SIG-M5 treated with dmso at 0.1 percent for 504 hours (cell line): ENCODE measurements at regions not wholly inside any gene's neighbourhood (a gene's known extent, or its start where the extent isn't known, plus 50 kb on each side); places are given as distances from the start of the nearest gene placed in this dataset.
"Not testable (repeated sequence)": the region's sequence is repeated elsewhere in the genome, so short reads cannot be mapped to it uniquely, and the experiment has no call there.

Source experiments
- DNase-seq: peaks from one replicate; lab custom pipeline; 2025; ENCODE audit not compliant: unreplicated experiment; lab: John Stamatoyannopoulos, UW

DNA sequence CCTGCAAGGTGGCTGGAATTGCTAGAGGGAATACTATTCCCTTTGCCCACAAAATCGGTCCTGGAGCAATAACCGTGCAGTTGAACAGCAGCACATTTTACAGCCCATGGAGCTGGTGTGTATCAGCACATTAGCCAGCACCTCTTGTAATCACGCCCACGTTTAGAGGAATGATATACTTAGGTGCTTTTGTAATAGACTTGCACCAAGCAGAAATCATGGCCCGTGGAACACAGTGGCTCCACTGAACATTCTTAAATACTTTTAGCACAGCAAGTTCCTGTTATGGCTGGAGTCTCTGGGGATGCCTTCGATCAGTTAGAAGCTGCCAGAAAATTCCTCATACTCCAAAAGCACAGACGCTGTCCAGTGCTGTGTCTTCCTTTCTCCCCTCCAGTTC, 218.1 kb upstream of the FAM78B start:
- DNase-seq: no peak

DNA sequence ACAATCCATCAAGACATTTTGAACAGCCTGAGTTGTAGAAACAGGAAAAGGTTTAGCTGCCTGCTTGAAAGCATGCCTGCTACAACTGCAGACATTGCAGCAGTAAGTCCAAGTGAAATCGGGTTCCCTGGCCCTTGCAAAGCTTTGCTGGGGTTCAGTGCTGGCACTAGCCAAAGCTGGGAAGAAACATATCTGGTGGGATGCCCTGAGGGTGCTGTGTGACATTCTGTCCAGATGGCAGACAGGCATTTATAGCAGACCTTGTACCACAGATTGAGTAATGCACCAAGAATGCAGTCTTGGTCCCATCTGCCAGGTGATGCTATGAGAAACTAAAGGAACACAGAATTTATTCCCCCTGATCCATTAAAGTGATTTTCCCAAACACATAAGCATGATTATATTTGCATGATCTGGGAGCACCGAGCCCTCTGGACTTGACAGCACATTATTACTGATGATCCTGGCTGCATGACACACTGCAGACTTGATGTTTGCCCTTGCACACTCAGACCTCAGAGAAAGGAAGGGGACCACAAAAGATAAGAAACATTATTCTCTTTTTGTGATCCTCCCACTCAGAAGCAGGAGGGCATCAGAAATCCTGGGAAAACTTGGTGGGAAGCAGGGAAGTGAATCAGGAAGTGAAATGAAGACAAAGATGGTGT, 223.7 kb upstream of the FAM78B start:
- no peak for DNase-seq

DNA sequence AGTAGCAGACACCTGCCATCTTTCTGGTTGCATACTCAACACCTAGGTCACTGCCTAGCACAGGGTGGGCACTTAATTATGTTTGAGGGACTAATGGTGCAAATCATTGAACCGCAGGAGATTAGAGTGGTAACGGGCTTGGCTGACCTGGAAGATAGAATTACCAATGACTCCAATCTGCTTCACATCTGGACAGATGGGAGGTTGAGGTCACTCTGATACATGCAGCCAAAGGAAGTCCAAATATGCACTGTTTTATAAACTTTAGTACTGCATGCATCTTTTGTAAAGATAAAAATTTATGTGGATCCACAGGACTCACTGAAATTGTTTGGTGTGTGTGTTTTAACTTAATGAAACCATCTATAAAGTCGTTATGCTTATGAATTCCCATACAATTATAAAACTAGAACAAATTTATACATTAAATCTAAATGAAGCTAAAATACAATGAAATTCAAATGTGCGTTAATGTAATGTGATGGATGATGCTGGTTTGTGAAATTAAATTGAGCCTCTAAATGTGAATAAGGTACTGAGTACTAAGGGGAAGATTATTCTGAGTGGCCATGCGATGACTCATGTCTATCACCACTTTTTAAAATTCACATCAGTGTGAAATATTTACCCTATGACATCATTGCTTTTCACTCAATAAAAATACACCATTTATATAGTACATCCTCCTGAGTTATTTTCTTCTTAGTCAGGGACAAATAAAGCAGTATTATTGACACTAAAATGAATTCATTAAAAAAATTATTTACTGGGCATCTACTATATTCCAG, 224.7 kb upstream of the FAM78B start:
- DNase-seq: no peak

DNA sequence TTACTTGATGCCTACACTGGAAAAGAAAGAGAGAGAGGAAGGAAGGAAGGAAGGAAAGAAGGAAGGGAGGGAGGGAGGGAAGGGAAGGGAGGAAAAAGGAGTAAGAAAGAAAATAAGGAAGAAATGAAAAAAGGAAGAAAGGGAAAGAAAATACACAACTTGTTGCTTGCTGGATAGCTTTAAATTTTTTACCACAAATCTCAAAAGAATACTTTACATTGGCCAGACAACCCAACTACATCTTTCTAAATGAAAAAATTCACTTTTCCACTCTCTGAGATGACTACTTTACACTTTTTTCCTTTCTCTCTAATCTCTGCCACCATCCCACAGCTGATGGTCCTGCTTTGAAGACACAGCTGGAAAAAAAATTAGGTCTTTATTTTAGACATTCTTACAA, 228.9 kb upstream of the FAM78B start:
- no peak for DNase-seq

- not testable (repeated sequence) for DNase-seq
Measured at GRCh38 chr1:166409253-166410082, 242.7 kb upstream of the FAM78B start.

GRCh38 chr1:166410083-166410385, 243.2 kb upstream of the FAM78B start:
- no peak for DNase-seq

- not testable (repeated sequence) for DNase-seq
Measured at GRCh38 chr1:166416831-166417230, 250.0 kb upstream of the FAM78B start.

DNA sequence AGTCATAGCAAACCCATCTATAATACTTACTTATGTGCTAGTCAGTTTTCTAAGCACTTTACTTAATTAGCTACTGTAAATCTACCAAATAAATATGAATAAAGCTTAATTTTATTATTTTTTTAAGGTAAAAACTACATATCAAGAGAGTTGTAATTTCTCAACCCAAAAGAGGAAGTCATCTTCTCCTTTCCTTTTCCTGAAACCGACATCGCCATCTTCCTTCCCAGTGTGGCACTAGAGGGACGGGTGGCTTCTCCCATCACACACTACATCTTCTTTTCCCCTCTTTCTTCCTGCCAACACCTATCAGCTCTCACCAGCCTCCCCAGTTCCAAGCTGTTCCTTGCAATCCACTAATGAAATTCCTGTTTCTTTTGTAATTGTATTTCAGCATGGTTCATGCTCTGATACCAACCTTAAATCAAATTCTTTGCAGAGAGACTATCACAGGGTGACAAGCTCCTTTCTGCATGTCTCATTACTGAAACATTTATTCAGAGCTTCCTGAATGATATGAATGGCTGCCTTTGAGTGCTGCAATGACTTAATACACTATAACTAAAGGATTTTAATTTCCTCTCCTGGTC, 251.6 kb upstream of the FAM78B start:
- no peak for DNase-seq

GRCh38 chr1:166422586-166422985, 255.8 kb upstream of the FAM78B start:
- not testable (repeated sequence) for DNase-seq

GRCh38 chr1:166432655-166433054, 265.9 kb upstream of the FAM78B start:
- peak; percentile 78 for DNase-seq

DNA sequence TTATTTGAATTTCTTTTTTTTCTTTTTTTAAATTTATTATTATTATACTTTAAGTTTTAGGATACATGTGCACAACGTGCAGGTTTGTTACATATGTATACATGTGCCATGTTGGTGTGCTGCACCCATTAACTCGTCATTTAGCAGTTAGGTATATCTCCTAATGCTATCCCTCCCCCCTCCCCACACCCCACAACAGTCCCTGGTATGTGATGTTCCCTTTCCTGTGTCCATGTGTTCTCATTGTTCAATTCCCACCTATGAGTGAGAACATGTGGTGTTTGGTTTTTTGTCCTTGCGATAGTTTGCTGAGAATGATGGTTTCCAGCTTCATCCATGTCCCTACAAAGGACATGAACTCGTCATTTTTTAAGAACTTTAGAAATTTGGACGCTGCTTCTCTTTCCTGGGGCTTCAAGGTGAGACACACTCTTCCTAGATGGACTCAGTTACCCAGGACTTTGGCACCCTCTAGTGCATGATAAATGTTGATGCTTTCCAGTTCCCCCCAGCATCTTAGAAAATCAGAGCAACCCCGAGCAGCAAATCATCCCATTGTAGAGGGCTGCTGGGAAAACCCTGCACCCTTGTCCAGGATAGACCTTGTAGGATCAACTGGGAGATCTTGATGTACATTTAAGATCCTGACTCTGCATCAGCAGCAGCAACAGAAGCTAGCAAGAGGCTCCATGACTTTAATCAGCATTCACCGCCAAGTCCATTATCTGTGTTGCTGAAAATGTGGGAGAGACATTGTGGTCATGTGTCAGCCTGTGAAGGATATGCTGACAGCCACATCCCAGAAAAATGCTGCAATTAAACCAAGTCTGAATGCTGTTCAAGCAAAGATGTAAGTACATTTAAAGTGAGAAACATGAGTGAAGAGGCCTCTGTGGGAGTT, 266.9 kb upstream of the FAM78B start:
- DNase-seq: peak; percentile 26

DNA sequence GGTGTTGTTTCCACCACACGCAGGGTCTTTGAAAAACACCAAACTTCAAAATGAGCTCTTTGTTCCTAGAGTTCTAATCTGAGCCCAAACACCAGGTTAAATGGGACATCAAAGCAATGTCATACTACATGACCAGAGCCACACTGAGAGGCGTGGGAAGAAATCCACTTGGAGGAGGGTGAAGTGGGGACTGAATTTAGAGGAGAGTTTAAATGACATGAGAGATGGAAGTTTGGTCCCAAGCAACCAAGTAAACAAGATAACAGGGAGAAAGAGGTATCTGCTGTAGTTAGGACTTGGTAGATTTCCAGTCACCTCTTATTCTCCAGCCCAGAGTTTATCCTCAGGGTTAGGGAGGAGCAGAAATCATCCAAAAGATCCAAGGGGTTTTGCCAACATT, 290.9 kb upstream of the FAM78B start:
- no peak for DNase-seq

DNA sequence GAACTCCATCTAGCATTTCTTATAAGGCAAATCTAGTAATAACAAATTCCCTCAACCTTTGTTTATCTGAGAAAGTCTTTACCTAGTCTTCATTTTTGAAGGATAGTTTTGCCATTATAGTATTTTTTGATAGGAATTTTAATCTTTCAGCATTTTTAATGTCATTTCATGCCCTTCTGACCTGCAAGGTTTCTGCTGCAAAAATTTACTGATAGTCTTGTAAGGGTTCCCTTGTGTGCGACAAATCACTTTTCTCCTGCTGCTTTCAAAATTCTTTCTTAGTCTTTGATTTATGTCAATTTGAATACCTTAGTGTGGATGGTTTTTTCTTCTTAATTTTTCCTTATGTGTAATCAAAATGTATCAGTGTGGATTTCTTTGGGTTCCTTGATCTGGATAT, 297.5 kb upstream of the FAM78B start:
- DNase-seq: no peak

DNA sequence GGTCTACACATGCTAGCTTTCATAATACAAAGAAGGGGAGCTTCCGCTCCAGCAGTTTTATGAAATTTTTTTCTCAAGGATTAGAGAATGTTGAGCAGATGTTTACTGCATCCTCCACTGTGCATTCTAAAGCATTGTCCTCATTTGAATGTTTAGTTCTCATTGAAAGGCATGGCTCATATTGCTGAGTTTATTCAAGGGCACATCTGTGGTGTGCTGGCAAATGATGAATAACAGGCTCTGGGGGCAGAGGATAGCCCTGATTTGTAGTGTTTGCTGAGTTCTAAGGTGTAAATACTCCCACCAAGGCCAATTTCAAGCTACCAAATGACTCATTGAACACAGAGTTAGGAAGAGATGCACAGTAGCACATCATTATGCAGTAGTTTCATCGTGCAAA, 303.2 kb upstream of the FAM78B start:
- no peak for DNase-seq

GRCh38 chr1:166470441-166470840, 303.6 kb upstream of the FAM78B start:
- DNase-seq: no peak

DNA sequence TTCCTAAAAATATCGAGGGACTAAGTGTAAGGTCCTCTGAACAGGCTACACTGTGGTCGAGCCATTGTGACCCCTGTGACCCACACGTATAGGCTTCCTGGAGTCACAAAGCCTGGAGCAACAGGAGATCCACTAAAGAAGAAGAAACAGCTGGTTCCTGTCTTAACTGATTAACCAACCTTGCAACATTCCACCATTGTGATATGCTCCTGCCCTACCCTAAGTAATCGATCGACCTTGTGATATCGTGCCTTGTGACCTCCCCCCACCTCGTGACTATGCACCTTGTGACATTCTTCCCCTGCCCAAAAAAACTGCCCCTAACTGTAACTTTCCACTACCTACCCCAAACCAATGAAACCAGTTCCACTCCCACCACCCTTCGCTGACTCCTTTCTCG, 304.6 kb upstream of the FAM78B start:
- DNase-seq: no peak

DNA sequence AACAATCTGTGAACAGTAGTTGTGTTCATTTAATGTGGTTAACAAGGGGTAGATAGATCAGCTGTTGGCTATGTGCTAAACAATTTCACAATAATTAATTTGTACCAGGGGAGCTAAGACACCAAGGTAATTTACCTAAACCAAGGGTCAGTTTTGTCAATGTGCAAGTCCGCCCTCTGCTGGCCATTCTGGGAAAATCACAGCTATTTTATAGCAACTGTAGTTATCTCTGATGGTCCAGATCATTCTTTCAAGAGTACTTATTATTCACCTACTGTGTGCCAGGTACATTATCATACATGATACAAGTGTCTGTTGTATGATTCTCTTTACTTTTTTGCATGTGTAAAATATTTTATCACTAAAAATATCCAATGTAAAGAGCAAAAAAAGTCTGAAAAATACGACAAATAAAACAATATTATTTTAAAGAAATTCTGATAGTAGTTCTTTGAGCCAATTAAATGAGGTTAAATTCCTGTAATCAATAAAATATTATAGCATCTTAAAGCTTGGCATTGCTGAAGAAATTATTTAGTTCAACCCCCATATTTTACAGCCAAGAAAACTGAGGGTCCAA, 312.3 kb upstream of the FAM78B start:
- DNase-seq: peak; percentile 6

- DNase-seq: no peak
Measured at GRCh38 chr1:166484471-166484870, 317.7 kb upstream of the FAM78B start.

GRCh38 chr1:166484871-166485270, 318.1 kb upstream of the FAM78B start:
- no peak for DNase-seq

DNA sequence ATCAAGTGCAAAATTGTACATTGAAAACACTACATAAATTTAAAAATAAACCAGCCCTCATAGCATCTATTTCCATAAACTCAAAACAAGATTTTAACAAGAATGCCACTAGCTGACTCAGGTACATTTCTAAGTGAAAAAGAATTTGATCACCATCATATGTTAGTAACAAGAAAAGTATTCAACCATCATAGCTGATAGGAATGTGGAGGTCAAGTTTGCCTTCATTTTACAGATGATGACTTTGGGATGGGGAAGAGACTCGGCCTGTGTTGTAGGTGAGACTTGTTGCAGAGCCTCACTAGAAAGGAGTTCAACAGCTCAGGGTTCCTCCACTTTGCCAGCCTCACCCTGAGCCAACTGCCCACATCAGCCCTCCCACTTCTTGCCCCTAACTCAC, 318.8 kb upstream of the FAM78B start:
- no peak for DNase-seq
